ENCODE measurements at regions not wholly inside any gene's neighbourhood (a gene's known extent, or its start where the extent isn't known, plus 50 kb on each side); places are given as distances from the start of the nearest gene placed in this dataset.
A peak's percentile ranks its signal among the peaks of the same experiment; 100 is the strongest.

GRCh38 chr5:156076912-156077311, 250.1 kb upstream of the SGCD start:
- CTCF ChIA-PET, result no interaction called here
- Histone ChIP-seq H3K4me1 (no peaks in the 10 kb centered on the region), H3K4me3 (no peak overlapping the region), H3K9me3 (no peaks in the 10 kb centered on the region), H3K27ac (no peak overlapping the region), H3K4me2 (no peak overlapping the region)
- TF ChIP-seq HOXB13 (CRISPR knock-in tag; IDR thresholded peaks at IDR 0.05; ENCODE audit: low read depth), result no peak
- no peak for TF ChIP-seq RAD21 (conservative IDR thresholded peaks at IDR 0.05 in 1 of 2, IDR thresholded peaks at IDR 0.05 in 1 of 2)
- TF ChIP-seq CHD2 (IDR thresholded peaks at IDR 0.05; ENCODE audit: low read length, partially characterized antibody), result no peak
- no peak for TF ChIP-seq NPAS2 (CRISPR knock-in tag; IDR thresholded peaks at IDR 0.05; ENCODE audit: borderline replicate concordance)
- TF ChIP-seq CHD4 (IDR thresholded peaks at IDR 0.05; ENCODE audit: borderline replicate concordance), result no peak
- no peak for TF ChIP-seq MAFK (IDR thresholded peaks at IDR 0.05; ENCODE audit: partially characterized antibody)
- TF ChIP-seq PBX3 (IDR thresholded peaks at IDR 0.05), result no peak
- no peak for TF ChIP-seq POLR2AphosphoS2 (conservative IDR thresholded peaks at IDR 0.05; ENCODE audit: low read length)
- no peak for TF ChIP-seq KDM1A (IDR thresholded peaks at IDR 0.05; ENCODE audit: low read depth)
- TF ChIP-seq GATA3 (IDR thresholded peaks at IDR 0.05; ENCODE audit: borderline replicate concordance), result no peak
- TF ChIP-seq, protein P1, sequence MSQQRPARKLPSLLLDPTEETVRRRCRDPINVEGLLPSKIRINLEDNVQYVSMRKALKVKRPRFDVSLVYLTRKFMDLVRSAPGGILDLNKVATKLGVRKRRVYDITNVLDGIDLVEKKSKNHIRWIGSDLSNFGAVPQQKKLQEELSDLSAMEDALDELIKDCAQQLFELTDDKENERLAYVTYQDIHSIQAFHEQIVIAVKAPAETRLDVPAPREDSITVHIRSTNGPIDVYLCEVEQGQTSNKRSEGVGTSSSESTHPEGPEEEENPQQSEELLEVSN (IDR thresholded peaks at IDR 0.05; ENCODE audit: borderline replicate concordance, low read depth), result no peak
- TF ChIP-seq, protein P2, sequence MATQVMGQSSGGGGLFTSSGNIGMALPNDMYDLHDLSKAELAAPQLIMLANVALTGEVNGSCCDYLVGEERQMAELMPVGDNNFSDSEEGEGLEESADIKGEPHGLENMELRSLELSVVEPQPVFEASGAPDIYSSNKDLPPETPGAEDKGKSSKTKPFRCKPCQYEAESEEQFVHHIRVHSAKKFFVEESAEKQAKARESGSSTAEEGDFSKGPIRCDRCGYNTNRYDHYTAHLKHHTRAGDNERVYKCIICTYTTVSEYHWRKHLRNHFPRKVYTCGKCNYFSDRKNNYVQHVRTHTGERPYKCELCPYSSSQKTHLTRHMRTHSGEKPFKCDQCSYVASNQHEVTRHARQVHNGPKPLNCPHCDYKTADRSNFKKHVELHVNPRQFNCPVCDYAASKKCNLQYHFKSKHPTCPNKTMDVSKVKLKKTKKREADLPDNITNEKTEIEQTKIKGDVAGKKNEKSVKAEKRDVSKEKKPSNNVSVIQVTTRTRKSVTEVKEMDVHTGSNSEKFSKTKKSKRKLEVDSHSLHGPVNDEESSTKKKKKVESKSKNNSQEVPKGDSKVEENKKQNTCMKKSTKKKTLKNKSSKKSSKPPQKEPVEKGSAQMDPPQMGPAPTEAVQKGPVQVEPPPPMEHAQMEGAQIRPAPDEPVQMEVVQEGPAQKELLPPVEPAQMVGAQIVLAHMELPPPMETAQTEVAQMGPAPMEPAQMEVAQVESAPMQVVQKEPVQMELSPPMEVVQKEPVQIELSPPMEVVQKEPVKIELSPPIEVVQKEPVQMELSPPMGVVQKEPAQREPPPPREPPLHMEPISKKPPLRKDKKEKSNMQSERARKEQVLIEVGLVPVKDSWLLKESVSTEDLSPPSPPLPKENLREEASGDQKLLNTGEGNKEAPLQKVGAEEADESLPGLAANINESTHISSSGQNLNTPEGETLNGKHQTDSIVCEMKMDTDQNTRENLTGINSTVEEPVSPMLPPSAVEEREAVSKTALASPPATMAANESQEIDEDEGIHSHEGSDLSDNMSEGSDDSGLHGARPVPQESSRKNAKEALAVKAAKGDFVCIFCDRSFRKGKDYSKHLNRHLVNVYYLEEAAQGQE (IDR thresholded peaks at IDR 0.05), result no peak
- TF ChIP-seq RARB (CRISPR knock-in tag; IDR thresholded peaks at IDR 0.05), result no peak
- TF ChIP-seq TP53 (CRISPR knock-in tag; IDR thresholded peaks at IDR 0.05), result no peak
- TF ChIP-seq BHLHE40 (IDR thresholded peaks at IDR 0.05; ENCODE audit: low read depth, low read length), result no peak
- TF ChIP-seq JUNB (IDR thresholded peaks at IDR 0.05), result no peak
- no peak for TF ChIP-seq FOSB (CRISPR knock-in tag; IDR thresholded peaks at IDR 0.05)
- TF ChIP-seq, protein P3, sequence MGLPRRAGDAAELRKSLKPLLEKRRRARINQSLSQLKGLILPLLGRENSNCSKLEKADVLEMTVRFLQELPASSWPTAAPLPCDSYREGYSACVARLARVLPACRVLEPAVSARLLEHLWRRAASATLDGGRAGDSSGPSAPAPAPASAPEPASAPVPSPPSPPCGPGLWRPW (IDR thresholded peaks at IDR 0.05), result no peak
- TF ChIP-seq, protein P4, sequence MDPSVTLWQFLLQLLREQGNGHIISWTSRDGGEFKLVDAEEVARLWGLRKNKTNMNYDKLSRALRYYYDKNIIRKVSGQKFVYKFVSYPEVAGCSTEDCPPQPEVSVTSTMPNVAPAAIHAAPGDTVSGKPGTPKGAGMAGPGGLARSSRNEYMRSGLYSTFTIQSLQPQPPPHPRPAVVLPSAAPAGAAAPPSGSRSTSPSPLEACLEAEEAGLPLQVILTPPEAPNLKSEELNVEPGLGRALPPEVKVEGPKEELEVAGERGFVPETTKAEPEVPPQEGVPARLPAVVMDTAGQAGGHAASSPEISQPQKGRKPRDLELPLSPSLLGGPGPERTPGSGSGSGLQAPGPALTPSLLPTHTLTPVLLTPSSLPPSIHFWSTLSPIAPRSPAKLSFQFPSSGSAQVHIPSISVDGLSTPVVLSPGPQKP (IDR thresholded peaks at IDR 0.05; ENCODE audit: low read depth, low read length), result no peak
- no peak for TF ChIP-seq RFX5 (IDR thresholded peaks at IDR 0.05)
- WGBS (ENCODE audit: missing lambda C conversion rate), result 76% methylated on average over 4 of the region's 4 CpGs
- DNase-seq (ENCODE audit: low read depth in 1 of 2, low spot score in 1 of 2), result no peak
- FAIRE-seq, result no peak
- POLR2A ChIA-PET, result no interaction called here
- no peak for ATAC-seq

DNA sequence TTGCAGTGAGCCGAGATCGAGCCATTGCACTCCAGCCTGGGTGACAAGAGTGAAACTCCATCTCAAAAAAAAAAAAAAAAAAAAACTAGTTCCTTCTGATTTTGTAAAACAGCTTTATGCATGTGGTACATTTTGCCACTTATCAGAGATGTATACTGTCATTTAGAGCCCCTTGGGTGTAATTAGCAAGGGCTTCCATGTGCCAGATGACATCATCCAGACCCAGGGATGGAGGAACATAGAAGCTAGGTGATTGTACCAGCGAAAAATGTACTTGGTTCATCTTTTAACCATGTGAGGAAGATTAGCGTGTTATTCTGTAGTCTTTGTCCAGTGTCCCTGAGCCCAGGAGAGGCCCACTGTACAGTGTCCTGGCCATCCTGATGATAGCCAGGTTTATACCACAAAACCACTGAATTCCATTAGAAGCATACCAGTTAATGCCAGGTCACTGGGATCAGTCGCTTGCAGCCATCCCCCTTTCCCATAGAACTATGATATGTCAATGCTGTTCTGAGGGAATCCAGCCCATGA, 239.3 kb upstream of the SGCD start:
- FAIRE-seq (no peak), DNase-seq (ENCODE audit: low read depth in 1 of 2, low spot score in 1 of 2) (no peak), ATAC-seq (no peak)
- 76% methylated on average over 5 of the region's 5 CpGs for WGBS (ENCODE audit: missing lambda C conversion rate)
- TF ChIP-seq ZFP36 (IDR thresholded peaks at IDR 0.05; ENCODE audit: borderline replicate concordance, partially characterized antibody) (no peak), MAZ (IDR thresholded peaks at IDR 0.05; ENCODE audit: borderline replicate concordance, low read depth, low read length) (no peak), PHF8 (IDR thresholded peaks at IDR 0.05; ENCODE audit: borderline replicate concordance, low read depth) (no peak), HEYL (CRISPR knock-in tag; IDR thresholded peaks at IDR 0.05) (no peak), BHLHE40 (IDR thresholded peaks at IDR 0.05; ENCODE audit: low read depth, low read length) (no peak), GATA3 (IDR thresholded peaks at IDR 0.05; ENCODE audit: borderline replicate concordance) (no peak), FOSL2 (IDR thresholded peaks at IDR 0.05) (no peak), FOSL2 (CRISPR knock-in tag; IDR thresholded peaks at IDR 0.05) (no peak), RNF2 (IDR thresholded peaks at IDR 0.05; ENCODE audit: borderline replicate concordance, low read depth) (no peak), CHD2 (IDR thresholded peaks at IDR 0.05; ENCODE audit: low read length, partially characterized antibody) (no peak), CBX2 (IDR thresholded peaks at IDR 0.05; ENCODE audit: borderline replicate concordance, low read depth) (no peak), JUN (IDR thresholded peaks at IDR 0.05) (no peak)
- TF ChIP-seq, protein P1 (IDR thresholded peaks at IDR 0.05; ENCODE audit: borderline replicate concordance, low read depth), result no peak
- TF ChIP-seq, protein P5, sequence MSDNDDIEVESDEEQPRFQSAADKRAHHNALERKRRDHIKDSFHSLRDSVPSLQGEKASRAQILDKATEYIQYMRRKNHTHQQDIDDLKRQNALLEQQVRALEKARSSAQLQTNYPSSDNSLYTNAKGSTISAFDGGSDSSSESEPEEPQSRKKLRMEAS (IDR thresholded peaks at IDR 0.05), result no peak
- peak overlapping the region in 1 of 2 experiments; percentile 87; a peak in 3 of 6 replicates for H3K27ac ChIP-seq
- CTCF ChIA-PET, result no interaction called here
- no peak overlapping the region for H3K4me2 ChIP-seq
- POLR2A ChIA-PET, result no interaction called here
- no peak overlapping the region for H3K4me3 ChIP-seq
- H3K4me1 ChIP-seq, result peaks cover 16% of the 10 kb centered on the region
- 0 out of 3 replicates have a peak, but pooled peaks cover 7% of the 10 kb centered on the region for H3K9me3 ChIP-seq

Data from A549 (cell line).